H1 (cell line): ENCODE measurements at regions not wholly inside any gene's neighbourhood (a gene's known extent, or its start where the extent isn't known, plus 50 kb on each side); places are given as distances from the start of the nearest gene placed in this dataset.

Experiments
- CTCF ChIA-PET: fragments of 300-600 bp; sonication (Branson Sonifier 250); formaldehyde crosslinking; loops from one replicate; lab custom pipeline; 2021; ENCODE audit not compliant: partially characterized antibody; lab: Charles Lee
- POLR2A ChIA-PET: fragments of 300-600 bp; sonication (Branson Sonifier 250); formaldehyde crosslinking; loops from one replicate; lab custom pipeline; 2021; ENCODE audit warnings: inconsistent platforms; ENCODE audit not compliant: partially characterized antibody; lab: Charles Lee
- DNase-seq, 2 experiments: peaks; one replicate each; pipeline versions ENCODE4 v3.0.0 to v3.0.0-alpha.2; 2010 to 2022; ENCODE audit warnings: low spot score in 2 of 2, low read depth in 1 of 2, mixed read lengths in 1 of 2
- FAIRE-seq: peaks from 2 replicates; lab custom pipeline; 2011; peaks lifted over from hg19 to GRCh38; lab: Jason Lieb, UNC
- H2AFZ ChIP-seq: 2 replicates; pipeline ENCODE4 v1.8.1; 2012; ENCODE audit warnings: low read length, inconsistent platforms
- H2AK5ac ChIP-seq: 2 replicates; pipeline ENCODE4 v1.6.1; 2013; ENCODE audit warnings: low read depth, low read length
- H2BK120ac ChIP-seq: replicated peaks from 2 replicates; pipeline ENCODE3; 2013; ENCODE audit warnings: low read depth, low read length, inconsistent platforms
- H2BK12ac ChIP-seq: 2 replicates; pipeline ENCODE4 v1.6.1; 2013; ENCODE audit warnings: low read depth, low read length
- H2BK15ac ChIP-seq: 2 replicates; pipeline ENCODE4 v1.6.1; 2013; ENCODE audit warnings: low read length
- H2BK20ac ChIP-seq: 2 replicates; pipeline ENCODE4 v1.6.1; 2013; ENCODE audit warnings: low read length
- H2BK5ac ChIP-seq: 2 replicates; pipeline ENCODE4 v1.6.1; 2013; ENCODE audit warnings: low read depth, low read length
- H3K14ac ChIP-seq: 2 replicates; pipeline ENCODE4 v1.6.1; 2013; ENCODE audit warnings: inconsistent platforms; ENCODE audit not compliant: insufficient read length
- H3K18ac ChIP-seq: 2 replicates; pipeline ENCODE4 v1.6.1; 2013; ENCODE audit warnings: low read length; ENCODE audit errors: extremely low read depth
- H3K23ac ChIP-seq: 2 replicates; pipeline ENCODE4 v1.6.1; 2013; ENCODE audit warnings: inconsistent platforms; ENCODE audit not compliant: insufficient read length
- H3K23me2 ChIP-seq: 2 replicates; pipeline ENCODE4 v1.6.1; 2013; ENCODE audit warnings: low read depth, low read length
- H3K27ac ChIP-seq: 2 replicates; pipeline ENCODE4 v1.6.1; 2011; ENCODE audit warnings: low read depth, low read length, inconsistent platforms
- H3K27me3 ChIP-seq, 4 experiments: replicated peaks in 1 of 4; 1 replicate in 1 of 4; 2 replicates in 3 of 4; pipeline versions ENCODE4 v1.6.1 to v1.8.1; 2011 to 2013; ENCODE audit warnings: low read length in 3 of 4, mild to moderate bottlenecking in 3 of 4, inconsistent platforms in 2 of 4, mixed read lengths in 2 of 4, moderate library complexity in 1 of 4; ENCODE audit not compliant: control insufficient read depth in 3 of 4, insufficient read depth in 3 of 4; ENCODE audit errors: extremely low read depth in 1 of 4
- H3K36me3 ChIP-seq, 4 experiments: 2 replicates each; pipeline versions ENCODE4 v1.6.1 to v1.8.1; 2011 to 2013; ENCODE audit warnings: mild to moderate bottlenecking in 4 of 4, low read length in 3 of 4, moderate library complexity in 2 of 4, control low read depth in 1 of 4, inconsistent platforms in 1 of 4; ENCODE audit not compliant: insufficient read depth in 4 of 4, control insufficient read depth in 2 of 4
- H3K4ac ChIP-seq: replicated peaks from 2 replicates; pipeline ENCODE3; 2013; ENCODE audit warnings: low read length, low read depth, mixed read lengths, inconsistent platforms; ENCODE audit not compliant: insufficient read length
- H3K4me1 ChIP-seq, 4 experiments: replicated peaks in 1 of 4; 1 replicate in 1 of 4; 2 replicates in 3 of 4; pipeline versions ENCODE4 v1.6.1 to v1.8.1; 2011 to 2013; ENCODE audit warnings: low read length in 3 of 4, inconsistent platforms in 2 of 4, mixed read lengths in 1 of 4; ENCODE audit not compliant: insufficient read depth in 4 of 4, control insufficient read depth in 3 of 4
- H3K4me2 ChIP-seq, 2 experiments: 2 replicates each; pipeline versions ENCODE4 v1.6.1 to v1.8.1; 2011 to 2013; ENCODE audit warnings: low read depth in 2 of 2, low read length in 2 of 2, control low read depth in 1 of 2, inconsistent platforms in 1 of 2, mild to moderate bottlenecking in 1 of 2; ENCODE audit not compliant: insufficient read depth in 1 of 2
- H3K4me3 ChIP-seq, 4 experiments: fragments of 200-600, 300-600 bp in 1 of 4; sonication (generic), shearing (Covaris generic), sonication (Bioruptor Twin) in 1 of 4; 2 replicates each; pipeline versions ENCODE4 v1.5.1 to v1.8.1; 2011 to 2016; ENCODE audit warnings: low read length in 4 of 4, low read depth in 3 of 4, control low read depth in 2 of 4, inconsistent platforms in 2 of 4, mild to moderate bottlenecking in 2 of 4, mixed read lengths in 1 of 4, moderate library complexity in 1 of 4; ENCODE audit not compliant: insufficient read depth in 2 of 4; ENCODE audit errors: extremely low read depth in 1 of 4
- H3K56ac ChIP-seq: replicated peaks from 2 replicates; pipeline ENCODE3; 2013; ENCODE audit warnings: low read depth, mild to moderate bottlenecking, mixed read lengths, low read length, inconsistent platforms; ENCODE audit not compliant: insufficient read length
- H3K79me1 ChIP-seq: 2 replicates; pipeline ENCODE4 v1.6.1; 2013; ENCODE audit warnings: low read depth, low read length, control low read depth
- H3K79me2 ChIP-seq, 2 experiments: 2 replicates each; pipeline versions ENCODE4 v1.6.1 to v1.8.1; 2012 to 2013; ENCODE audit warnings: low read length in 2 of 2, mild to moderate bottlenecking in 2 of 2, inconsistent platforms in 1 of 2; ENCODE audit not compliant: insufficient read depth in 2 of 2, control insufficient read depth in 1 of 2
- H3K9ac ChIP-seq, 4 experiments: replicated peaks in 1 of 4; 1 replicate in 1 of 4; 2 replicates in 3 of 4; pipeline versions ENCODE4 v1.6.1 to v1.8.1; 2011 to 2013; ENCODE audit warnings: low read depth in 3 of 4, low read length in 3 of 4, control low read depth in 2 of 4, mild to moderate bottlenecking in 2 of 4, moderate library complexity in 2 of 4, inconsistent platforms in 1 of 4; ENCODE audit errors: extremely low read depth in 1 of 4
- H3K9me3 ChIP-seq, 2 experiments: 2 replicates each; pipeline versions ENCODE4 v1.6.1 to v1.8.1; 2012 to 2013; ENCODE audit warnings: mild to moderate bottlenecking in 2 of 2, moderate library complexity in 2 of 2, control low read depth in 1 of 2, inconsistent platforms in 1 of 2, low read depth in 1 of 2, low read length in 1 of 2, mixed read lengths in 1 of 2; ENCODE audit not compliant: insufficient read depth in 2 of 2
- H4K20me1 ChIP-seq, 2 experiments: replicated peaks in 1 of 2; 2 replicates each; pipeline versions ENCODE3 to v1.8.1; 2011 to 2013; ENCODE audit warnings: inconsistent platforms in 2 of 2, low read length in 2 of 2, mild to moderate bottlenecking in 1 of 2; ENCODE audit not compliant: insufficient read depth in 2 of 2, control insufficient read depth in 1 of 2
- H4K5ac ChIP-seq: 2 replicates; pipeline ENCODE4 v1.6.1; 2013; ENCODE audit warnings: low read length, low read depth, mixed read lengths, inconsistent platforms; ENCODE audit not compliant: insufficient read length
- H4K8ac ChIP-seq: 2 replicates; pipeline ENCODE4 v1.8.0; 2013; ENCODE audit warnings: mild to moderate bottlenecking, moderate library complexity, low read length, inconsistent platforms; ENCODE audit not compliant: insufficient read depth; ENCODE audit errors: extremely low read depth
- H4K91ac ChIP-seq: replicated peaks from 2 replicates; pipeline ENCODE3; 2013; ENCODE audit warnings: low read length, mixed read lengths, inconsistent platforms; ENCODE audit not compliant: insufficient read length
- CEBPB ChIP-seq: IDR thresholded peaks from 2 replicates; pipeline ENCODE4 v1.6.1; 2012; ENCODE audit warnings: low read depth, low read length
- CTBP2 ChIP-seq: IDR thresholded peaks from 2 replicates; pipeline ENCODE4 v1.7.0; 2011; ENCODE audit warnings: borderline replicate concordance, mild to moderate bottlenecking, moderate library complexity, mixed read lengths, low read length; ENCODE audit not compliant: insufficient read depth, insufficient read length
- GTF2F1 ChIP-seq: IDR thresholded peaks from 2 replicates; pipeline ENCODE4 v1.6.1; 2012; ENCODE audit warnings: low read depth, low read length, improper control_type of control experiment, borderline replicate concordance
- KDM4A ChIP-seq: IDR thresholded peaks from one replicate; pipeline ENCODE4 v1.7.1; 2012; ENCODE audit warnings: low read depth, mild to moderate bottlenecking, moderate library complexity, low read length, inconsistent platforms; ENCODE audit not compliant: severe bottlenecking
- MAX ChIP-seq: IDR thresholded peaks from 2 replicates; pipeline ENCODE4 v1.6.1; 2012; ENCODE audit warnings: inconsistent platforms
- NANOG ChIP-seq: IDR thresholded peaks from 2 replicates; pipeline ENCODE4 v1.6.1; 2011; ENCODE audit warnings: low read length, low read depth, mild to moderate bottlenecking, inconsistent platforms; ENCODE audit not compliant: insufficient read depth, poor library complexity, severe bottlenecking
- RAD21 ChIP-seq, 2 experiments: IDR thresholded peaks in 1 of 2; conservative IDR thresholded peaks in 1 of 2; 2 replicates each; pipeline ENCODE4 v1.6.1; 2011; ENCODE audit warnings: low read depth in 2 of 2, low read length in 2 of 2, improper control_type of control experiment in 1 of 2, inconsistent platforms in 1 of 2, mild to moderate bottlenecking in 1 of 2, moderate library complexity in 1 of 2
- RFX5 ChIP-seq: IDR thresholded peaks from 2 replicates; pipeline ENCODE4 v1.6.1; 2011; ENCODE audit warnings: low read depth, low read length, improper control_type of control experiment, borderline replicate concordance
- SP2 ChIP-seq: IDR thresholded peaks from 2 replicates; pipeline ENCODE4 v1.6.1; 2012; ENCODE audit warnings: mild to moderate bottlenecking, low read length, inconsistent platforms
- TBP ChIP-seq: IDR thresholded peaks from 2 replicates; pipeline ENCODE4 v1.6.1; 2011; ENCODE audit warnings: low read depth, low read length, improper control_type of control experiment
- WGBS, 2 experiments: shearing (Covaris generic) in 1 of 2; methylation state at CpG; one replicate each; pipeline versions ENCODE4 v1.1.6 to v1.1.7; 2013 to 2015; ENCODE audit warnings: low lambda C conversion rate in 2 of 2, mixed read lengths in 2 of 2, inconsistent platforms in 1 of 2, low coverage in 1 of 2, missing lambda C conversion rate in 1 of 2; ENCODE audit not compliant: insufficient replicate concordance in 2 of 2, insufficient coverage in 1 of 2, insufficient read length in 1 of 2; ENCODE audit errors: extremely low coverage in 1 of 2, missing lambda C conversion rate in 1 of 2; 5-methylcytosine and 5-hydroxymethylcytosine counted together
- TF ChIP-seq, protein P1 (sequence below): IDR thresholded peaks from 2 replicates; pipeline ENCODE4 v1.6.1; 2011; ENCODE audit warnings: low read length, improper control_type of control experiment

DNA sequence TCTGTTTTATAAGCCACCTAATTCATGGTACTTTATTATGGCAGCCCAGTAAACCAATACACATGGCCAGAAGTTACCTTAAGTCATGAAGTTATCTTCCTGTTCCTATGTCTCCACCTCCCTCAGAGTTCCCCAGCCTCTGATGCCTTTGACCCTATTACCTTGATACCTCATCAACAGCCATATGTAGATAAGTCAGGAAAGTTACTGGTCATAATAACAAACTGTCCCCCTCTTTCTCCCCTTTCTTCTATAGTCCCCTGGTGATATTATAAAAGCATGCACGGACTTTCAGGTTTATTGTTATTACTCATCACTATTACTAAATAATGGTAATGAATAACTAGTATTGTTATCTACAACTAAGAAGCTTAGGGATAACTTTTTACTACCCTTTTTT, 168.9 kb upstream of the FER start:
- Histone ChIP-seq H4K5ac (no peak overlapping the region), H3K23me2 (no peaks in the 10 kb centered on the region; the same call in 1 of the 2 replicates), H2BK120ac (no peak overlapping the region), H3K18ac (no peak overlapping the region), H3K9ac (no peak overlapping the region), H3K36me3 (no peaks in the 10 kb centered on the region), H3K9me3 (peaks cover 10 to 16% of the 10 kb centered on the region in 2 experiments), H2BK5ac (no peak overlapping the region), H3K4me1 (no peaks in the 10 kb centered on the region), H2BK20ac (no peak overlapping the region), H2AFZ (no peak overlapping the region), H4K91ac (no peak overlapping the region), H2AK5ac (no peak overlapping the region), H2BK12ac (no peak overlapping the region), H3K4me3 (no peak overlapping the region), H3K27me3 (no peaks in the 10 kb centered on the region), H4K8ac (no peak overlapping the region), H2BK15ac (no peak overlapping the region), H3K79me2 (no peaks in the 10 kb centered on the region), H3K56ac (no peak overlapping the region), H3K4ac (no peak overlapping the region), H3K23ac (no peak overlapping the region), H4K20me1 (no peaks in the 10 kb centered on the region), H3K14ac (no peak overlapping the region), H3K4me2 (no peak overlapping the region), H3K27ac (no peak overlapping the region), H3K79me1 (no peaks in the 10 kb centered on the region; the same call in 1 of the 2 replicates)
- DNase-seq (no peak), FAIRE-seq (no peak)
- POLR2A ChIA-PET, result no interaction called here
- 92% methylated on average over 1 of the region's 1 CpG; no CpG with 5 or more reads in 1 of the 2 experiments for WGBS, 2 experiments
- CTCF ChIA-PET, result interaction anchor here (0.7 to 1.0 kb wide), 3 partner anchors 10 to 58 kb away, joined by 3 to 4 read pairs (median 3); no protein-coding TSS in a partner anchor
- TF ChIP-seq SP2 (no peak), RAD21 (IDR thresholded peaks at IDR 0.05 in 1 of 2, conservative IDR thresholded peaks at IDR 0.05 in 1 of 2; ENCODE audit: low read depth in 2 of 2, low read length in 2 of 2) (no peak), RFX5 (no peak), NANOG (no peak), CTBP2 (no peak), CEBPB (no peak), MAX (no peak), GTF2F1 (no peak), TBP (no peak), KDM4A (no peak)
- TF ChIP-seq, protein P1, sequence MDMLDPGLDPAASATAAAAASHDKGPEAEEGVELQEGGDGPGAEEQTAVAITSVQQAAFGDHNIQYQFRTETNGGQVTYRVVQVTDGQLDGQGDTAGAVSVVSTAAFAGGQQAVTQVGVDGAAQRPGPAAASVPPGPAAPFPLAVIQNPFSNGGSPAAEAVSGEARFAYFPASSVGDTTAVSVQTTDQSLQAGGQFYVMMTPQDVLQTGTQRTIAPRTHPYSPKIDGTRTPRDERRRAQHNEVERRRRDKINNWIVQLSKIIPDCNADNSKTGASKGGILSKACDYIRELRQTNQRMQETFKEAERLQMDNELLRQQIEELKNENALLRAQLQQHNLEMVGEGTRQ, result no peak
